ENCODE measurements at regions not wholly inside any gene's neighbourhood (a gene's known extent, or its start where the extent isn't known, plus 50 kb on each side); places are given as distances from the start of the nearest gene placed in this dataset.

- H3K9ac ChIP-seq (ENCODE audit: low read depth, low read length, poor library complexity, severe bottlenecking) = no peak overlapping the region
- H3K9me2 ChIP-seq (replicated peaks; ENCODE audit: low read depth, low read length) = no peaks in the 10 kb centered on the region
- no peaks in the 10 kb centered on the region for H3F3A ChIP-seq (ENCODE audit: low read depth)
- no peaks in the 10 kb centered on the region for H3K79me2 ChIP-seq (ENCODE audit: insufficient read depth, low read length)
- TF ChIP-seq EZH2phosphoT487 (IDR thresholded peaks at IDR 0.05; ENCODE audit: borderline replicate concordance) (no peak), CTCF (conservative IDR thresholded peaks at IDR 0.05; ENCODE audit: low read length) (no peak)
- no peak overlapping the region for H3K4me3 ChIP-seq (ENCODE audit: low read length, poor library complexity, severe bottlenecking)
- no peaks in the 10 kb centered on the region for H3K27me3 ChIP-seq (ENCODE audit: insufficient read depth, low read length, poor library complexity, severe bottlenecking)
- no peaks in the 10 kb centered on the region for H3K36me3 ChIP-seq (ENCODE audit: insufficient read depth, low read length)
- no peak overlapping the region for H3K4me2 ChIP-seq (ENCODE audit: low read depth, low read length, poor library complexity, severe bottlenecking)
- H3K4me1 ChIP-seq (ENCODE audit: insufficient read depth, low read length, poor library complexity, severe bottlenecking) = no peaks in the 10 kb centered on the region
- no peak overlapping the region for H2AFZ ChIP-seq (ENCODE audit: low read length)
- no peaks in the 10 kb centered on the region for H4K20me1 ChIP-seq (ENCODE audit: insufficient read depth, low read length, poor library complexity, severe bottlenecking)
- H3K9me3 ChIP-seq (ENCODE audit: insufficient read depth, low read depth, low read length) = no peaks in the 10 kb centered on the region
Measured at GRCh38 chr10:60541451-60541850, 151.8 kb upstream of the ANK3 start.

GRCh38 chr10:60537697-60538096 is 148.0 kb upstream of the ANK3 start:
- H3K9me2 ChIP-seq (replicated peaks; ENCODE audit: low read depth, low read length) = no peaks in the 10 kb centered on the region
- H3K9ac ChIP-seq (ENCODE audit: low read depth, low read length, poor library complexity, severe bottlenecking) = no peak overlapping the region
- no peaks in the 10 kb centered on the region for H3K27me3 ChIP-seq (ENCODE audit: insufficient read depth, low read length, poor library complexity, severe bottlenecking)
- no peak overlapping the region for H2AFZ ChIP-seq (ENCODE audit: low read length)
- no peaks in the 10 kb centered on the region for H4K20me1 ChIP-seq (ENCODE audit: insufficient read depth, low read length, poor library complexity, severe bottlenecking)
- H3K79me2 ChIP-seq (ENCODE audit: insufficient read depth, low read length) = no peaks in the 10 kb centered on the region
- no peaks in the 10 kb centered on the region for H3F3A ChIP-seq (ENCODE audit: low read depth)
- TF ChIP-seq EZH2phosphoT487 (IDR thresholded peaks at IDR 0.05; ENCODE audit: borderline replicate concordance) (no peak), CTCF (conservative IDR thresholded peaks at IDR 0.05; ENCODE audit: low read length) (no peak)
- H3K4me2 ChIP-seq (ENCODE audit: low read depth, low read length, poor library complexity, severe bottlenecking) = no peak overlapping the region
- H3K36me3 ChIP-seq (ENCODE audit: insufficient read depth, low read length) = no peaks in the 10 kb centered on the region
- no peak overlapping the region for H3K4me3 ChIP-seq (ENCODE audit: low read length, poor library complexity, severe bottlenecking)
- no peaks in the 10 kb centered on the region for H3K9me3 ChIP-seq (ENCODE audit: insufficient read depth, low read depth, low read length)
- no peaks in the 10 kb centered on the region for H3K4me1 ChIP-seq (ENCODE audit: insufficient read depth, low read length, poor library complexity, severe bottlenecking)

DNA sequence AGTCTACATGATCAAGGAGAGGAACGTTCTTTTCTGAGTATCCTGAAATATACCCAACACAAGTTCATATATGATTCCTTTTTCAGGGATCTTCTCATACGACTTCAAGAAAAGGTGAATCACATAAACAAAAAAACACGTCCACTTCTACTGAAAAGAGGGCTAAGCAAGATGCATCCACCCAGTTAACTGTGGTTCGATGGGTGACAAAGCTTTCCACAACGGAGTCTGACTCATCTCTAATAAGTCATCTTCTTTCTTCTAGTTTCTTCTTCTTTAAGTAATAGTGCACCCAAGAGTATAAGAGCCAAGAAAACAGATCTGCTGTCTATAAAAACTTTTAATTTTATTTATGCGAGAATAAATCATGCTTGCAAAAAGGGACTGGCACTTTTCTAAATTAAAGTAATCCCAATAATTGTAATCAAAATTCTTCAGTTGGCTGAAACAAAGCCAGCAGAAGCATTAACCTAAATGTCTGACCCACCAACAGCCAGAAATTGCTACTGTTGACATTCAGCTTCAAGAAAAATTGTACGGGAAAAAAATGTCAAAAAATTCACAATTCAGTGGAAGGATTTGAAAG is 146.9 kb upstream of the ANK3 start:
- Histone ChIP-seq H3K4me1 (ENCODE audit: insufficient read depth, low read length, poor library complexity, severe bottlenecking) (no peaks in the 10 kb centered on the region), H3K9ac (ENCODE audit: low read depth, low read length, poor library complexity, severe bottlenecking) (no peak overlapping the region), H3K27me3 (ENCODE audit: insufficient read depth, low read length, poor library complexity, severe bottlenecking) (no peaks in the 10 kb centered on the region), H3K4me3 (ENCODE audit: low read length, poor library complexity, severe bottlenecking) (no peak overlapping the region), H3K4me2 (ENCODE audit: low read depth, low read length, poor library complexity, severe bottlenecking) (no peak overlapping the region), H3K79me2 (ENCODE audit: insufficient read depth, low read length) (no peaks in the 10 kb centered on the region), H4K20me1 (ENCODE audit: insufficient read depth, low read length, poor library complexity, severe bottlenecking) (no peaks in the 10 kb centered on the region), H3K36me3 (ENCODE audit: insufficient read depth, low read length) (no peaks in the 10 kb centered on the region), H2AFZ (ENCODE audit: low read length) (no peak overlapping the region), H3F3A (ENCODE audit: low read depth) (no peaks in the 10 kb centered on the region), H3K9me3 (ENCODE audit: insufficient read depth, low read depth, low read length) (no peaks in the 10 kb centered on the region), H3K9me2 (replicated peaks; ENCODE audit: low read depth, low read length) (no peaks in the 10 kb centered on the region)
- TF ChIP-seq CTCF (conservative IDR thresholded peaks at IDR 0.05; ENCODE audit: low read length) (no peak), EZH2phosphoT487 (IDR thresholded peaks at IDR 0.05; ENCODE audit: borderline replicate concordance) (no peak)
